GM12873 (cell line): ENCODE measurements at regions not wholly inside any gene's neighbourhood (a gene's known extent, or its start where the extent isn't known, plus 50 kb on each side); places are given as distances from the start of the nearest gene placed in this dataset.

ENCODE experiments used
- CTCF ChIP-seq: IDR thresholded peaks from 2 replicates; pipeline ENCODE4 v1.5.1; 2012; ENCODE audit warnings: low read depth, mild to moderate bottlenecking, moderate library complexity, low read length, control low read depth; ENCODE audit not compliant: insufficient read depth; ENCODE audit errors: missing control alignments

- TF ChIP-seq CTCF = no peak
These were observed 212.3 kb upstream of the MYLIP start for GRCh38 chr6:15916581-15916980.

DNA sequence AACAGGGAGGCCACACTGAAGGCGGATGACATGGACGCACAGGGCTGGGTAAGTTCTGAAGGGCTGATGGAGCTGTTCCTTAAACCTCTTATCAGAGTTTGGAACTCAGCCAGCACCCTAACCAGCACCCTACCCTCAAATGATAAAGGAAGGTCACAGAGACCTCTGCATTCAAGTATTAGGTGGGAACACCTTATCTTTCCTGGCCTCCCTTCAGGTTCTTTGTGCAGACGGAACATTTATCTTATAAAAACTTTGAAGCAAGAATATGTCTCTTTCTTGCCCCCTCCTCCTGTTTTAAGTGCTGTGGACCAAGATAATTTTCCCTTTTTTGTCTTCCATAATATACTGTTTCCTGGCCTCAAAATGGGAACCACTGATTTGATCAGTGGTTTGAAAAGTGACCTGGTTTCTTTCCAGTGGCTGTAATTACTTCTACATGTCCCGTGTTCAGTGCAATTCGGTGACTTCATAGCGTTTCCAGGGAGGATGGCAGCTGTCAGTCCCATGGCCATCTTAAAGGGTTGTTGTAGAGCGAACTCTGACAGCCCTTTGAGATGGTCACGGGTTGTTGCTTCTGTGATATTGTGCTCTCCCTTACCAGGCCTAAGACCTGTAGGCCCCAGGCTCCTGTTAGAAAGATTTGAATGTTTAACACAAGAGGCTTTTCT, 213.2 kb upstream of the MYLIP start:
- TF ChIP-seq CTCF = no peak

GRCh38 chr6:15914553-15914952, 214.3 kb upstream of the MYLIP start:
- TF ChIP-seq CTCF = no peak

DNA sequence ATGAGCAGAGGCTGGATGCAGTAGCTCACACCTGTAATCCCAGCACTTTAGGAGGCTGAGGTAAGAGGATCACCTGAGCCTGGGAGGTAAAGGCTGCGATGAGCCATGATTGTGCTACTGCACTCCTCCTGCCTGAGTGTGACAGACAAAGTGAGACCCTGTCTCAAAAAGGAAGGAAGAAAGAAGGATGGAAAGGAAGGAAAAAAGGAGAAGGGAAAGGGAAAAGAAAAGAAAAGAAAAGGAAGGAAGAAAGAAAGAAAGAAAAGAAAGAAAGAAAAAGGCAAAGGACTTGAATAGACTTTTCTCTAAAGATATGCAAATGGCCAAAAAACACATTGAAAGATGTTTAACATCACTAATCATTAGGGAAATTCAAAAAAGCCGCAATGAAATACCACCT, 215.3 kb upstream of the MYLIP start:
- no peak for TF ChIP-seq CTCF

- TF ChIP-seq CTCF = no peak
These were observed 216.1 kb upstream of the MYLIP start for GRCh38 chr6:15912505-15913400.

DNA sequence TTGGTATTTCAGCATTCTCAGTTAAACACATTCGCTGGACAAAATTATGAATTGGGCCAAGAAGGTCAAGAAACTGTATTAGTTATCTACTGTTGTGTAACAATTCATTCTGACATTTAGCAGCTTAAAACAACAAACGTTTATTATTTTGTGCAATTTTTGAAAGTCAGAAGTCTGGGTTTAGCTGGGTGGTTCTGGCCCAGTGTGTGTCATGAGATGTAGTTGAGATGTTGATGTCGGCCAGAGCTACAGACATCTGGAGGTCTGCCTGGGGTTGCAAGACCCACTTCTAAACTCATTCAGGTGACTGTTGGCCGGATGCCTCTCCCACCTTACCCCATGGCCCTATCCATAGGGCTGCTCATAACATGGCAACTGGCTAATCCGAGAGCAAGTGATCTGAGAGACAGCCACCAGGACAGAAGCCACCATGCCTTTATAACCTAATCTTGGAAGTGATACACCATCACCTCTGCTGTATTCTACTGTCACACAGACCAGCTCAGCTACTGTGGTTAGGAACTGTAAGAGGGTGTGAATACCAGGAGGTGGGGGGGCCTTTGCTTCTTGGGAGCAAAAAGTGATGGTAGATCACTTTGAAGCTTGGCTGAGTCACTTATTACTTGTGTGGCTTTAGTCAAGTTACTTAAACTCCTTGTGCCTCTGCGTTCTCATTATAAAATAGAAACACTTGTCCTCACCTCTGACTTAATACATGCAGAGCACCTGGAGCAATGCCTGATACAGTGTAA, 217.0 kb upstream of the MYLIP start:
- TF ChIP-seq CTCF = no peak

- TF ChIP-seq CTCF = no peak
These were observed 219.4 kb upstream of the MYLIP start for GRCh38 chr6:15909290-15910070.
